PC-9 (cell line): ENCODE measurements at regions not wholly inside any gene's neighbourhood (a gene's known extent, or its start where the extent isn't known, plus 50 kb on each side); places are given as distances from the start of the nearest gene placed in this dataset.

Experiments used
- EZH2 ChIP-seq: fragments of 200-600 bp; sonication (generic); IDR thresholded peaks from 2 replicates; pipeline ENCODE4 v1.8.0; 2017; ENCODE audit warnings: antibody characterized with exemption, low read depth
- TF ChIP-seq, protein P1 (sequence below): fragments of 200-600 bp; sonication (generic); conservative IDR thresholded peaks from 2 replicates; pipeline ENCODE4 v1.6.1; 2017; ENCODE audit warnings: mixed run types, antibody characterized with exemption, mild to moderate bottlenecking, moderate library complexity

DNA sequence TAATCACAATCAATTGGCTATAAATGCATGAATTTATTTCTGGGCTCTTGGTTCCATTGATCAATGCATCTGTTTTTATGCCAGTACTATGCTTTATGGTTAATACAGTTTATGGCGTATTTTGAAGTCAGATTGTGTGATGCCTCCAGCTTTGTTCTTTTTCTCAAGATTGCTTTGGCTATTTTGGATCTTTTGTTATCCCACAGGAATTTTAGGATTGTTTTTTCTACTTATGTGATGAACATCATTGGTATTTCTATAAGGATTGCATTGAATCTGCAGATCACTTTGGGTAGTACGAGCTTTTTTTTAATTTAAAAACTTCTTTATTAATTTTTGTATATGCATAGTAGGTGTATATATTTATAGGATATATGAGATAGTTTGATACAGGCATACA lies 338.7 kb upstream of the IGFBP7 start:
- no peak for TF ChIP-seq EZH2
- TF ChIP-seq, protein P1, sequence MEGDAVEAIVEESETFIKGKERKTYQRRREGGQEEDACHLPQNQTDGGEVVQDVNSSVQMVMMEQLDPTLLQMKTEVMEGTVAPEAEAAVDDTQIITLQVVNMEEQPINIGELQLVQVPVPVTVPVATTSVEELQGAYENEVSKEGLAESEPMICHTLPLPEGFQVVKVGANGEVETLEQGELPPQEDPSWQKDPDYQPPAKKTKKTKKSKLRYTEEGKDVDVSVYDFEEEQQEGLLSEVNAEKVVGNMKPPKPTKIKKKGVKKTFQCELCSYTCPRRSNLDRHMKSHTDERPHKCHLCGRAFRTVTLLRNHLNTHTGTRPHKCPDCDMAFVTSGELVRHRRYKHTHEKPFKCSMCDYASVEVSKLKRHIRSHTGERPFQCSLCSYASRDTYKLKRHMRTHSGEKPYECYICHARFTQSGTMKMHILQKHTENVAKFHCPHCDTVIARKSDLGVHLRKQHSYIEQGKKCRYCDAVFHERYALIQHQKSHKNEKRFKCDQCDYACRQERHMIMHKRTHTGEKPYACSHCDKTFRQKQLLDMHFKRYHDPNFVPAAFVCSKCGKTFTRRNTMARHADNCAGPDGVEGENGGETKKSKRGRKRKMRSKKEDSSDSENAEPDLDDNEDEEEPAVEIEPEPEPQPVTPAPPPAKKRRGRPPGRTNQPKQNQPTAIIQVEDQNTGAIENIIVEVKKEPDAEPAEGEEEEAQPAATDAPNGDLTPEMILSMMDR = no peak
